ENCODE measurements at regions not wholly inside any gene's neighbourhood (a gene's known extent, or its start where the extent isn't known, plus 50 kb on each side); places are given as distances from the start of the nearest gene placed in this dataset.

GRCh38 chr12:89875225-89875624, 166.6 kb upstream of the ATP2B1 start:
- H3T11ph ChIP-seq (ENCODE audit: low read length) = no peak overlapping the region
- H2BK15ac ChIP-seq (ENCODE audit: low read depth, low read length) = no peak overlapping the region
- no peaks in the 10 kb centered on the region for H3K4me1 ChIP-seq (ENCODE audit: insufficient read depth, low read length)
- Mint-ChIP-seq H3K4me1 (peaks cover 0 to 3% of the 10 kb centered on the region in 2 experiments; a peak in 1 of 4 replicates), H3K27ac (no peak overlapping the region), H3K9me3 (peaks cover 5 to 10% of the 10 kb centered on the region in 2 experiments; a peak in 4 of 5 replicates), H3K36me3 (ENCODE audit: insufficient read depth in 1 of 3, low read depth in 3 of 3) (peaks cover 0 to 4% (median 3%) of the 10 kb centered on the region in 3 experiments; a peak in 3 of 7 replicates), H3K4me3 (no peak overlapping the region), H3K27me3 (ENCODE audit: low read depth) (no peaks in the 10 kb centered on the region)
- H3K23me2 ChIP-seq (ENCODE audit: insufficient read length, low read depth, low read length, poor library complexity, severe bottlenecking) = no peaks in the 10 kb centered on the region
- no peak overlapping the region for H2BK20ac ChIP-seq (ENCODE audit: low read depth, low read length, poor library complexity, severe bottlenecking)
- TF ChIP-seq, protein P1, sequence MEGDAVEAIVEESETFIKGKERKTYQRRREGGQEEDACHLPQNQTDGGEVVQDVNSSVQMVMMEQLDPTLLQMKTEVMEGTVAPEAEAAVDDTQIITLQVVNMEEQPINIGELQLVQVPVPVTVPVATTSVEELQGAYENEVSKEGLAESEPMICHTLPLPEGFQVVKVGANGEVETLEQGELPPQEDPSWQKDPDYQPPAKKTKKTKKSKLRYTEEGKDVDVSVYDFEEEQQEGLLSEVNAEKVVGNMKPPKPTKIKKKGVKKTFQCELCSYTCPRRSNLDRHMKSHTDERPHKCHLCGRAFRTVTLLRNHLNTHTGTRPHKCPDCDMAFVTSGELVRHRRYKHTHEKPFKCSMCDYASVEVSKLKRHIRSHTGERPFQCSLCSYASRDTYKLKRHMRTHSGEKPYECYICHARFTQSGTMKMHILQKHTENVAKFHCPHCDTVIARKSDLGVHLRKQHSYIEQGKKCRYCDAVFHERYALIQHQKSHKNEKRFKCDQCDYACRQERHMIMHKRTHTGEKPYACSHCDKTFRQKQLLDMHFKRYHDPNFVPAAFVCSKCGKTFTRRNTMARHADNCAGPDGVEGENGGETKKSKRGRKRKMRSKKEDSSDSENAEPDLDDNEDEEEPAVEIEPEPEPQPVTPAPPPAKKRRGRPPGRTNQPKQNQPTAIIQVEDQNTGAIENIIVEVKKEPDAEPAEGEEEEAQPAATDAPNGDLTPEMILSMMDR (conservative IDR thresholded peaks at IDR 0.05) = no peak
- no peak overlapping the region for H2AK5ac ChIP-seq (ENCODE audit: insufficient read length, low read length)
- H3K14ac ChIP-seq (ENCODE audit: insufficient read depth, low read length) = no peak overlapping the region
- H3K4ac ChIP-seq (ENCODE audit: low read depth, low read length) = no peak overlapping the region
- H3K79me2 ChIP-seq (ENCODE audit: insufficient read depth, low read length) = no peaks in the 10 kb centered on the region
- WGBS (ENCODE audit: extremely low coverage, insufficient read length, low lambda C conversion rate) = no CpG with 5 or more reads among the region's 2 CpGs
- H3K27ac ChIP-seq (ENCODE audit: insufficient read length, low read depth, low read length) = no peak overlapping the region
- no peak overlapping the region for H4K8ac ChIP-seq (replicated peaks; ENCODE audit: insufficient read length, low read depth, low read length)
- H2AFZ ChIP-seq (ENCODE audit: low read length) = no peak overlapping the region
- no peak overlapping the region for H3K56ac ChIP-seq (ENCODE audit: insufficient read length, low read depth, low read length)
- H2BK5ac ChIP-seq (ENCODE audit: insufficient read length, low read length) = no peak overlapping the region
- H4K5ac ChIP-seq (ENCODE audit: insufficient read length, low read depth, low read length) = no peak overlapping the region
- H4K20me1 ChIP-seq (ENCODE audit: control insufficient read depth, insufficient read depth, insufficient read length) = no peaks in the 10 kb centered on the region
- no peak overlapping the region for H2BK120ac ChIP-seq (ENCODE audit: low read depth, low read length, poor library complexity, severe bottlenecking)
- no peak for DNase-seq
- H3K27me3 ChIP-seq (ENCODE audit: insufficient read depth, low read length) = no peaks in the 10 kb centered on the region
- H3K79me1 ChIP-seq (ENCODE audit: insufficient read depth, low read depth, low read length, poor library complexity, severe bottlenecking) = no peaks in the 10 kb centered on the region
- no peak overlapping the region for H3K4me2 ChIP-seq (ENCODE audit: insufficient read depth, insufficient read length, low read length)
- H3K23ac ChIP-seq (ENCODE audit: insufficient read length, low read depth, low read length) = no peak overlapping the region
- no peak overlapping the region for H4K91ac ChIP-seq (ENCODE audit: insufficient read length, low read depth, low read length)
- no peak overlapping the region for H3K18ac ChIP-seq (ENCODE audit: insufficient read length, low read depth, low read length)
- H3K9me3 ChIP-seq (ENCODE audit: control insufficient read depth, low read depth, low read length) = no peaks in the 10 kb centered on the region
- no peak overlapping the region for H2BK12ac ChIP-seq (ENCODE audit: insufficient read length, low read depth, low read length)
- no peak overlapping the region for H3K9ac ChIP-seq (ENCODE audit: extremely low read depth, insufficient read length, low read length)

Measured in H9 (cell line).